A204.1 (cell line): ENCODE measurements at regions not wholly inside any gene's neighbourhood (a gene's known extent, or its start where the extent isn't known, plus 50 kb on each side); places are given as distances from the start of the nearest gene placed in this dataset.

Source experiments
- FAIRE-seq: peaks from 2 replicates; lab custom pipeline; 2012; peaks lifted over from hg19 to GRCh38; lab: Jason Lieb, UNC

DNA sequence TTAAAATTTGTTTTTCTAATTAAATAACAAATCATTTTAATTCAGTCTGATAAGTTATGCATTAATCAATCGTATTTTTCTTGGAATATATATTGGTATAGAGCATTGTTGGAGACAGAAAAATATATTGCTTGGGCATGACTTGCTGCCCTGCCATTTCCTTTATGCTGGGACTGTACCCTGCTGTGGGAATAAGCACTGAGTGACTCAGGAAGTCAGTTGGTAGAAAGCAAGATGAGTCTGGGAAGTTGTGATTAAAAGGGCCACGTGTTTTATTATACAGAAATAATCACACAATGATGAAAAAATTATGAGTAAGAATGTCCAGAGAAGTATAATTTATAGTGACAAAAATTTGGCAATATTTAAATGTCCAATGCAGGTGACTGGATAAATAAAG is 139.5 kb downstream of the KIF18A start:
- no peak for FAIRE-seq

DNA sequence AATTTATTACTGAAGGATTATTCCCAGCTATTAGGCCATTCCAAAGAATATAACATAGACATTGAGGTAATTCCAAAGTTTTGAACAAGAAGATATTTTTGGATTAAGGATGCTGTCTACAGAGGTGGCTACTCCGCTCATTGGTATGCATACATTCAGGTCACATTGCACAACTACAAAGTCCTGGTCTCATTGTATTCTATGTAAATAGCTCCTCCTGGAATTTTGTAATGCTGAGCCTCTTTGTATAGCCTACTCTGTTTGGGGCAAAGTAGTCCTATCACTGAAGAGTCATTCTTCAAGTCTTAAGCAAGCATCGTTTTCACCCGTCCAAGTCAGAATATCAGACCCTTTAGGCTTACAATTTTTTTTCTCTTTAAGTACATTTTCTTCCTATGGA is 142.4 kb downstream of the KIF18A start:
- no peak for FAIRE-seq

DNA sequence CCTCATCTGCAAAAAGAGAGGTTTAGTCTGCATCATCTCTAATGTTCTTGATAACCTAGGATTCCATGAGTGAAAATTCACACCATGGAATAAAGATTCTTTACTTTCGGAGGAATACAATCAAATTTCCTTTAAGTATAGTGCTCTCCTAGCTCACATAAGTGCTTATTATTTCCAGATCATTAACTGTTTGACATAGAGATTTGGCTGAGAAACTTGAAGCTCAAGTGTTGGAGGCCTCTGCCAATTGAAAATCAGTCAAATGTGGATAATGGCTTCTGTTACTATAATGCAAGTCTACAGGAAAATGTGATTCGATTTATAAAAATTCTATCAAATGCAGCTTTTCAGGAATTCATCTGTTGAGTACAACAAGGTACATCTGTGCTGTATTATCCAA is 144.6 kb downstream of the KIF18A start:
- no peak for FAIRE-seq

DNA sequence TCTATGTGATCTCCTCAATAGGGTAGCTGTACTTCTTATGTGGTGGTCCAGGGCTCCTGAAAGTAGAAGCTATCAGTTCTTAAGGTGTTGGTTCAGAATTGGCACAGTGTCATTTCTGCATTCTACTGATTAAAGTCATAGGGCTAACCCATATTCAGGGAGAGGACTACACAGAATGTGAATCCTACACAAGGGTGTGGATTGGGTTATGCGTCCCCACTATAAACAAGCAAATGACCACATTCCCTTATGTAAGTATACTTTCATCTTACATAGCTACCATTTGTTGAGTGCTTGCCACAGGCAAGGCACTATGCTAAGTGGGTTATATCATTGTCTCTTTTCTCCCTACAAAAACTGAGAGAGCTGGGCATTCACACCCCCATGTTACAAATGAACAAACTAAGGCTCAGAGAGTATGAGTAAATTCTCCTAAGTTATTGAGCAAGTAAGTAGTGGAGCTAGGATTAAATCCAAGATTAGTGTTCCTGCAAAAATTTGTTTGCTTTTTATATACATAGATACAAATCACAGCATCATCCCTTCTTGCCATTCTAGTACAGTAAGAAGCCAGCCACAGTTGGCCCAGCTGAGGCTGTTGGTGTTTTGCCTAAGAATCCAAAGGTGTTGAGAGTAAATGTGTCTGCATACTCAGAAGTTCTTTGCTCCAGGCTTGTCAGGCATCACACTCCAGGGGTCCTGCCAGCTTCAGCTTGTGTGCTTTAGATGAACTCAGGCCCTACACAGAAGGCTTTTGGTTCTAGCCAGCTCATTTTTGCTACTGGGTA is 157.8 kb downstream of the KIF18A start:
- no peak for FAIRE-seq

DNA sequence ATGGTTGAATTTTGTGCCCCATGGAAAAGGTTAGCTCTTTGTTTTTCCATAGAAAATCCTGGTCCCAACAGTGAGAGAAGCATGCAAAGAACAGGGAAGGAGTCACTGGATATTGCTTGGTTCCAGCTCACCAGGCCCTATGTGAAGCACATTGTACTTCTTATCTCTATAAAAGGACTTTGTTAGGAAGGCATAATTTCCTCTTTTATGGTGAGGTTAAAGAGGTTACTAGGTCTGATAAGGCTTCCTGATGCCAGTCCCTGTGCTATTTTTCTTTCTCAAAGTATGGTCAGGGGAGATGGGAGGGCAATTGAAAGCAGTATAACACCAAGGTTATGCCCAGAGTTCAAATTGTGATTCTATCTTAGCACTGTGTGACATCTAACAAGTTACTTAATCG is 162.6 kb downstream of the KIF18A start:
- FAIRE-seq: no peak

DNA sequence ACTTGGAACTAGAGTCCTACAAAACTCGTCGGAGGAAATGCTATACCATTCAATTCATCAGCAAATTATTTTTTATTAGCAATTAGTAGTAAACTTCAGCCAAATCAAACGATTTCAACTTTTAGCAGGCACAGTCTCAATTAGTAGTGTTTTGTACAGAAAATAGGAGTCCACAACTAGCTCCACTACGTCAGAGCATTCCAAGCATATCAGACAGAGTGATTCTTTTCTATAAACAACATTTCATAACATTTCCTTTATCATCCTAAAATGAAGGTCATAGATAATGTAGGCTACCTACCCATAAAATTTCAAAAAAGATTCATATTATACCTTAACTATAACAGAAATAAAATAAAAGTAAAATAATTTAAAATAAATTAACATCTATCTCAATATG is 169.9 kb downstream of the KIF18A start:
- no peak for FAIRE-seq

DNA sequence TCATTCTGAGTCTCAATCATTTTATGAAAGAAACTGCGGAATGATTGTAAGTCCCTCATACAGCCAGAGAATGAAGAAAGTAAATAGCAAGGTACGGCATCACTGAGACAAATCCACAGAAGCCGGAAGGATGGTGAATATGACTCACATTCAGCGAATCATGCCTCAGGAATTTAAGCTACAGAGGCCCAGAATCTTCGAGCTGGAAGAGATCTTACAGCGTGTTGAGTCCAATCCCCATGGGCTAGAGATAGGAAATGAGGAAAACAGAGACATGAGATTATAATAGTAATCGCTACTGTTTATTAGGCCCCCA is 173.2 kb downstream of the KIF18A start:
- no peak for FAIRE-seq

DNA sequence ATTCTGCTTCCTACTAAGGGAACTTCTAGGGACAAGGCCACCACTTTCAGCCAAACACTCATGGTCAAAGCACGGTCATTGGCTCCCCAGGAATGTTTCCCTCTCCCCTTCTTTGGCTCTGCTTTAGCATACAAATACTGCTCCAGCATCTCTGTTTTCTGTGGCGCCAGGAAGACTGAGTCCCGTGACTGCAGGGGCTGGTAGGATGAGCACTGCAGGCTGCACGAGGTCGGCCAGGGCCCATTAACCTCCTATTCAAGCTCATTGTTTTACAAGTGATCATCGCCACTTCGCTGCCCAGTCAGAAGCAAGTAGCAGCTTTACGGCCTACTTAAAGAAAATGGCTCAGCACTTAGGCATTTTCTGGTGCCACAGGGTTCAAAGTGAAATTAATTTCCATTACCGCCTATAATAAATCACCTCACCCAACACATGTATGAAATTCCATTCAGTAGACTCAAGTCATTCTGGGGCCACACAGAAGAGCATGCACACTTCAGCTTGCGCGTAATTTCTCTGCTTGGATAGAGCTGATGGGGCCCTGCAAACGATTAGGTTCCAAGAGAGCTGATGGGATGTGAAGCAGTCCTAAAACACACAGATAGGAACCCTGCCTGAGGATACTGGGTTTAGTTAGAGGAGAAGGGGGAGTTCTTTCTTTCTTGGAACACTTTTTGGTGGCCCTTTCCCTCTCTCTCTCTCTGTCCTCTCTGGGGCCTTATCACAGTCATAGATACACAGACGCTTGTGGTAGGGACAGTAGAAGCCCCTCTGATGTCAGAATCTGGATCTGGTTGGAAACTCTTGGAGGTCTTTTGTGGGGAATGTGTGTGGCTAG is 173.7 kb downstream of the KIF18A start:
- FAIRE-seq: no peak

DNA sequence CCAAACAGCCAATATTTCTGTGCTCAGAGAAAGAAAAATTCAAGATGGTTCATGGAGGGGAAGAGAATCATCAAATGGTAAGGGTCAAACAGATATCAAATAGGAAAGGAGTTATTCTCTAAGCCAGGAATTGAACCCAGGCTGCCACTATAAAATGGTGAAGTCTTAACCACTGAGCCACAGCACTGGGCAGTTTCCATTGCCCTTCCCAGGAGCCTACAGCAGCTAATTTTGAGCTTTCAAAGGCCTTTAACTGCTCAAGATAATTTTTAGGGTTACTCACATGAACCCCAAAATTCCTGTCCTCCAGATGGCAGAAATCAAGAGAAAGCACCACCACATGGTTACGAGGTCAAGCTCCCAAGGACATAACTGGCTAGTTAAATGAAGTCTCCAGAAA is 176.2 kb downstream of the KIF18A start:
- no peak for FAIRE-seq

DNA sequence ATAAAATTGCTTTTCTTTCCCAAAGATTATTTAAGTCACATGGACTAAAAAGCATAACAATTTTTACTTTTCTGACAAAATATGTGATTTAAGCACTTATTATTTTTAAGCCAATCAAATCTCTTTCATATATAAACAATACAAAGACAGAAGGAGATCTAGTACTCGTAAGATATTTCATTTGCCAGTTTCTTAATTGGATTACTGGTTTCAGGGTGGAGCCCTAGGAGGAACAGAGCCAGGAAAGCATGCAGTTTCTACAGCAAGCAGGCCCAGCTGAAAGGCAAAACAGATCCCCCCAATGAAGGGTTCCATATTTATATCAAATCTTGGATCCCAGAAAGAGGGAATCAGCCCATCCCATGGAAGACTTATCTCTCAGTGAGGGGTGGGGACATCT is 177.0 kb downstream of the KIF18A start:
- no peak for FAIRE-seq

DNA sequence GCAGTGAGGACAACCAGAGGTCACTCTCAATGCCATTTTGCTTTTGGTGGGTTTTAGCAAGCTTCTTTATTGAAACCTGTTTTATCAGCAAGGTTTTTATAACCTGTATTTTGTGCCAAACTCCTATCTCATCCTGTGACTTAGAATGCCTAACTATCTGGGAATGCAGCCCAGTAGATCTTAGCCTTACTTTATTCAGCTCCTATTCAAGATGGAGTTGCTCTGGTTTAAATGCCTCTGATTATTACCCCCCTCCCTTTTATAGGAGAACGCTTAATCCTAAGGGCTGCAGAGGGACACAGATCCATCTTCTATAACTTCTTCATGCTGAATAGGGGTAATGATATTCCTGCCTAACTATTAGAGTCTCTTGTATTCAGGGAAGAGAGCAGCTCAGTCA is 179.1 kb downstream of the KIF18A start:
- no peak for FAIRE-seq

DNA sequence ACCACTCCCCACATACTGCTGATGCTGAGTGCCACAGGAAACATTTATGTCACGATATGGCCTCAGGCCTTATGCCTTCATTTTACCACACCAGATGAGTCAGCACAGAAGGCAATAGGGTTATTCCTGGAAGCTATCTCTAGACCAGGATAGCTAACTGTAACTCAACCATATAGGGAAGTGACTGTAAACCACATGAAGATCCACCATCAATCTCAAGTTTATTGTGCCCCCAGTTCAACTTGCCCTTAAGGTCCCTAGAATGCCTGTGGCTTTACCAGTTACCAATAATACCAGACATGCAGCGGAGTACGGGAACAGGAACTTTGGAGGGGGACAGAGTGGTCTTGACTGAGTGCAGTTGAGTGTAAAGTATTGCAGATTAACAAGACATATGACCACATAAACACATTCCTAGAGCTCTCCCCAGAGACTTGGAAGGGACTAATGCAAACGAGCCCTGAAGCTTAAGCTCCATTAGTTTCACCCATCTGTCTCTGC is 180.9 kb downstream of the KIF18A start:
- no peak for FAIRE-seq

DNA sequence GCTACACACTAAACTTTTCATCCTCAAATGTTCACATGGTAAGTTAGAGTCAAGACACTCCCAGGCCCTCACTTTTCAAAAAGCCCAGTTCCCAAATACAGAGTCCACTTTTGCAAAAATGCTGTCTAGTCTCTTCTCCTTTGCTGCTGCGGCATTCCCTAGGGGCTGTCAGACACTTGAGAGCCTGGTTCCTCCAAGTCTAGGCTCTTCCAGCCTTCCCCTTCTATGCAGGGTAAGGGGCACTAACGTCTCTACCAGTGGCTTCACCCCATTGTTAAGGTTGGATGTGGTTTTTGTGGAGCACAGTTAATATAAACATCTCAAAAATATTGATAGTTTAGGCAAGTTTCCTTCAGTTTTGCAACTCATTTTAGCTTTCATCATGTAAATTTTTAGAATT is 181.5 kb downstream of the KIF18A start:
- no peak for FAIRE-seq

DNA sequence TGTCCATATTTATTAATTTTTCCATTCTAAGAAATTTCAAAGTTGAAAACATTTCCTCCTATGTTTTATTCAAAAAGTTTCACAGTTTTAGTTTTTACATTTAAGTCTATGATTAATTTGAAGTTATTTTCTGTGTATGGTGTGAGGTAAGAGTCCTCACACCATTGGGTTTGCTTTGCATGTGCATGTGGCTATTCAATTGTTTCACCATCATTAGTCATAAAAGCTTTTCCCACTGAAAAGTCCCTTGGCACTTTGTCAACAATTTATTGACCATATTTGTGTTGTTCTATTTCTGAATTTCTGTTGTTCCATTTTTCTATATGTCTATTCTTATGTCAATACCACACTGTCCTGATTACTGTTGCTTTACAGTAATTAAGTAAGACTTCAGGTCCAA is 186.5 kb downstream of the KIF18A start:
- FAIRE-seq: peak; percentile 25

DNA sequence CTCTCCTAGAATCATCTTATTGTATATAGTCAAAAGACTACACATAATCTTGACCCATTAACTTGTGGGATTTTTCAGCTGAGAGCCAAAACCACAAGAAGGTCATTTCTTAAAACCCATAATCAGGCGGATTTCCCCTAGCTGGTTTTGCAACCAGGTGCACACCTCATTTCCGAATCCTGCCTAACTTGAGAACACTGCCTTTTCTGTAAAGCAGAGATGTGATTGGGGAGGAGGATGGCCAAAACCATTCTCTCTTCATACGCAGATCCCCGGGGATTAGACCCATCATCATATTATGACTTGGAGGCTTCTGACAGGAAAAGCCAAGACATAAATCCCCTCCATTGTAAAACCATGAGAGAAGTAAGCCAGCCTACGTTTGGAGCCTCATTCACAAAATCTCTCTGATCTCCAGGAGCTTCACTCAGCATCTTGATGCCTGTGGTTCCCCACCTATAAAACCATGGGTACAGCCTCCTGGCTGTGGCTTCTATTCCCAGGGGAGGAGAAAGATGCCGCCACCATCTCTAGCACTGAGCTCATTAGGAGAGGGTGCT is 191.3 kb downstream of the KIF18A start:
- FAIRE-seq: no peak

DNA sequence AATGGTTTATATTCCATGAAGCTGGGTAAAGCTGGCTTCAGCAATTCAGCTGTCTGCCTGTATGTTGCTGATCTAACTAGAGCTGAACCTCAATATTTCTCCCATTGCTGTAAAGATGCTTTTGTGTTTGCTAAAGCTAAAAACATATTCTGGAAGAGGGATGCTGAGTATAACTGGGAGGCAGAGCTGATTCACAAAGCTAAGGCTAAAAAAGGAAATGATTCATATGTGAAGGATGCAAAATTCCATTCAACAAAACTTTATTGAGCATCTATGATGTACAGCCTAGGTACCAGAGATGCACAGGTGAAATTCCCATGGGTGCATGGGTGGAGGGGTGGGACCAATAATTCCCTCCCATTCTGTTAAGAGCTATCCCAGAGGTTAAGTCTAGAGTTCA is 193.9 kb downstream of the KIF18A start:
- FAIRE-seq: no peak

DNA sequence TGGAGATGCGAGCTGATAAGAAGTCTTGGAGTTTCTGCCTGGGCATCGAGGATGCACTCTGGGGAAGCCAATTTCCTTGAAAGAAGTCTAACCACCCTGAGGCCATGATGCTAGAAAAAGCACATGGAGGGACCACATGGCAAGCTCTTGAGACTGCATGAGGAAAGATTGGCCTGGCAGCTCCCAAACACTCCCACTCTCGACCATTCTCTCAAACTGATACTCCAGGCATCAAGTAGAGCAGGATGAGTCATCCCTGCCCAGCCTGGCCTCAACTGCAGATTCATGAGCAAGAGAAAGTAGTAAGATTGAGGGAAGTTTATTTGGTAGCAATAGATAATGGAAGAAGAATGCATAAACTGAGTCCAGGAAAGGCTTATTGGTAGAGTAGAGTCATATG is 194.3 kb downstream of the KIF18A start:
- no peak for FAIRE-seq

DNA sequence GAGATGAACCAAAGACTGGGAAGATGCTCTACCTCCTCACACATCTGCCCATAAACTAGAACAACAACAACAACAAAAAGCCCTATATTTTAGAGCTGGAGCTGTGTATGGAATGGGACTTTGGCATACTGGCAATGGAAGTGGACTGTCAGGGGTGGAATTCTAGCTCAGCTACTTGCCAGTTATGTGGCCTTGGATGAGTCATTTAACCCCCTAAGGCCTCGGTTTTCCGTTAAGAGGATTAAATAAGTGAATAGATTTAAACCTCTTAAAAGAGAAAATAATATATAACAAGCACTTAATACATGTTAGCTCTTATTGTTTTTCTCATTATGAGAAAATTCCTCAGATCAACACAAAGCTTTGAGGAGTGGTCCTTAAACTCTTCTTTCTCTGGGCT is 195.0 kb downstream of the KIF18A start:
- no peak for FAIRE-seq

DNA sequence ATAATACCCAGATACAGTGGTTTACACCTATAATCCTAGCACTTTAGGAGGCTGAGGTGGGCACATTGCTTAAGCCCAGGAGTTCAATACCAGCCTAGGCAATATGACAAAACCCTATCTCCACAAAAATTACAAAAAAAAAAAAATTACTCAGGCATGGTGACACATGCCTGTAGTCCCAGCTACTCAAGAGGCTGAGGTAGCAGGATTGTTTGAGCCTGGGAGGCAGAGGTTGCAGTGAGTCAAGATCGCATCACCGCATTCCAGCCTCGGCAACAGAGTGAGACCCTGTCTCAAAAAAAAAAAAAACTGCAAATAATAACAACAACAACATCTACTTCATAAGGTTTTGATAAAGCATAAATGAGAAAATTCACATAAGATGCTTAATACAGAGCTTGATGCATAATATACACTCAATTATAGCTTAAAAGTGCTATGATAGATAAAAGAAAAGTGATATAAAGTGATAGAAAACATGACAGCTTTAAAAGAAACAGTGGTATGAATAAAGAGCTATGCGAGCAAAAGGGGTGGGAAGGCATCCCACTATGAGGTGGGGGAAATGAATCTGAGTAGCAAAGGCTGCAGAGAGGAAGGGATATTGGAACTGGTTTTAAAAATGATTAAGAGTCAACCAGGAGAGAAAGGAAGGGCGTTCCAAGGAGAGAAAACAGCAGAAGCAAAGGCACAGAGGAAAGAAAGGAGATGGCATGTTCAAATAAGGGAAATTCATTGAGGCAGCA is 197.6 kb downstream of the KIF18A start:
- no peak for FAIRE-seq

DNA sequence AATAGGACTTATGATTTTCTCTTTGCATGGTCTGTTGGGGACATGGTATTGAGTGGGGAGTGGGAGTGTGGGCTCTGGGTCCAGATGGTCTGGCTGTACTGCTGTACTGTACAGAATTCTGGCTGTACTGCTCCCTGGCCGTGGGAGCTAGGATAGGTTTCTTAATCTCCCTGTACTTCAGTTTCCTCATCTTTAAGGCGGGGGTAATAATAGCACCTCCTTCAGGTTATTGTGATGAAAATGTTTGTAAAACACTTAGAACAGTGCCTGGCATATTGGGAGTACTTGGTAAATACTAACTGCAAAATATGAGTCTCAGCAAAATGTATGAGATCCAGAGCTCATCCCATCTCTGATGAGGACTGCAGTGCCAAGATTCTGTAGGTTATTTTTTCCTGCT is 198.6 kb downstream of the KIF18A start:
- FAIRE-seq: no peak

DNA sequence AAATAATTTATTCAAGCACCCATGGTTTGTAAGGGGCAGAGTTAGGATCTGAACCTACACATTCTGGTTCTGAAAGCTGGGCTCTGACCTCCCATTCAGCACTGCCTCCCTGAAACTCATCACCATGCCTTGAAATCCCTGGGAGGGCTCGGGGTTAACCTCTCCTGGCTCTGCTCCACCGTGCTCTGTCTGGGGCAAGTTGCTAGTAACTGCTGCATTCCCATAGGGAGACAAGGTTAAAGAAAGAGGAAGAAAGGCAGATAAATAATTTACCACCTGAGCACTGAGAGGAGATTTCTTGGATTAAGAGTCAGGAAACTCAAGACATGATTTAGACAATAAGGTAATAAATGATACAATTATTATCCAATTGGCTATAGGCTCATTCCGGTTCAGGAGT is 199.3 kb downstream of the KIF18A start:
- FAIRE-seq: no peak

DNA sequence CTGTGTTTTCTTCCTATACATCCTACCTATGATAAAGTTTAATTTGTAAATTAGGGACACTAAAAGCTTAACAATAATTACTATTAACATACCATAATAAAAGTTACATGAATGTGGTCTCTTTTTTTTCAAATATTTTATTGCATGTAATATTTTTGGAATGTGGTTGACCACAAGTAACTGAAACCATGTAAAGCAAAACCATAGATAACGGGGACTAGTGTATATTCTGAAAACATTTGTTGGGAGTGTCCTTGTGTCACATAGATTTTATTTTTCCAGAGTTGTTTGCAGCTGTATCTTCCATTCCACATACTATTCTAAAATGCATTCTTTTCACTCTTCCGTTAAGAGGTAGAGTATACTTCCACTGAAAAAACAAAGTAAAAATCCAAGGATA is 200.4 kb downstream of the KIF18A start:
- no peak for FAIRE-seq

DNA sequence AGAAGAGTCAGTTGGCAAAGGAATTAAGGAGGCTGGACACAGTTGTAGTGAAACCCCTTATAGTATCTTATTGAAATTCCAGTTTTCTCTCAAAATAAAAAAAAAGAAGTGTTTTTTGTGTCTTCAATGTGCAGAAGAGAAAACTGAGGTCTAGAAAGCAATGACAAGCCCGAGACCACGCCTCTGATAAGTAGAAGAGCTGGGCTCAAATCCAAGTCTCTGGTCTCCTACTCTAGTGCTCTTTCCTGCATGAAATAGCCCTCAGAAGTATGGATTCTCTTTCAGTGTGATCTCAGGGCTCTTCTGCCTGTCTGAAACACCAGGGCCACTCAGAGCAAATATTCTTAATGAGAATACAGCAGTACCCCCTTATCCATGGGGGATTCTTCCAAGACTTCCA is 200.9 kb downstream of the KIF18A start:
- no peak for FAIRE-seq
